ENCODE measurements at regions not wholly inside any gene's neighbourhood (a gene's known extent, or its start where the extent isn't known, plus 50 kb on each side); places are given as distances from the start of the nearest gene placed in this dataset.
"Not testable (repeated sequence)": the region's sequence is repeated elsewhere in the genome, so short reads cannot be mapped to it uniquely, and the experiment has no call there.

GRCh38 chr12:76653342-76653741 lies 93.8 kb upstream of the OSBPL8 start:
- ATAC-seq, result no peak

GRCh38 chr12:76664731-76665130 lies 99.2 kb upstream of the ZDHHC17 start:
- DNase-seq (ENCODE audit: low spot score), result no peak
- no peak for ATAC-seq

More at GRCh38 chr12:76653342-76653741, 93.8 kb upstream of the OSBPL8 start:
- DNase-seq (ENCODE audit: low spot score), result no peak

GRCh38 chr12:76666290-76666835 lies 97.6 kb upstream of the ZDHHC17 start:
- ATAC-seq (no peak), DNase-seq (ENCODE audit: low spot score) (no peak)

- DNase-seq (ENCODE audit: low spot score), result no peak
- no peak for ATAC-seq
Measured at GRCh38 chr12:76669981-76670380, 93.9 kb upstream of the ZDHHC17 start.

- ATAC-seq (no peak), DNase-seq (ENCODE audit: low spot score) (no peak)
Measured at GRCh38 chr12:76670776-76671175, 93.1 kb upstream of the ZDHHC17 start.

- ATAC-seq (no peak), DNase-seq (ENCODE audit: low spot score) (no peak)
Measured at GRCh38 chr12:76674669-76675315, 89.1 kb upstream of the ZDHHC17 start.

- DNase-seq (ENCODE audit: low spot score), result not testable (repeated sequence)
Measured at GRCh38 chr12:76676261-76676660, 87.7 kb upstream of the ZDHHC17 start.

GRCh38 chr12:76678992-76679391 lies 84.9 kb upstream of the ZDHHC17 start:
- no peak for ATAC-seq
- DNase-seq (ENCODE audit: low spot score), result no peak

More at GRCh38 chr12:76676261-76676660, 87.7 kb upstream of the ZDHHC17 start:
- ATAC-seq, result not testable (repeated sequence)

- no peak for DNase-seq (ENCODE audit: low spot score)
- ATAC-seq, result no peak
Measured at GRCh38 chr12:76679778-76680177, 84.1 kb upstream of the ZDHHC17 start.

- no peak for DNase-seq (ENCODE audit: low spot score)
Measured at GRCh38 chr12:76680940-76681339, 83.0 kb upstream of the ZDHHC17 start.

GRCh38 chr12:76685246-76685678 lies 78.7 kb upstream of the ZDHHC17 start:
- ATAC-seq, result no peak
- DNase-seq (ENCODE audit: low spot score), result no peak

More at GRCh38 chr12:76680940-76681339, 83.0 kb upstream of the ZDHHC17 start:
- no peak for ATAC-seq

GRCh38 chr12:76687981-76688380 lies 75.9 kb upstream of the ZDHHC17 start:
- DNase-seq (ENCODE audit: low spot score) (no peak), ATAC-seq (no peak)

- no peak for DNase-seq (ENCODE audit: low spot score)
- no peak for ATAC-seq
Measured at GRCh38 chr12:76688631-76689030, 75.3 kb upstream of the ZDHHC17 start.

GRCh38 chr12:76690921-76691700 lies 72.8 kb upstream of the ZDHHC17 start:
- no peak for DNase-seq (ENCODE audit: low spot score)
- no peak for ATAC-seq

- ATAC-seq (no peak), DNase-seq (ENCODE audit: low spot score) (no peak)
Measured at GRCh38 chr12:76692846-76693245, 71.1 kb upstream of the ZDHHC17 start.

GRCh38 chr12:76694369-76694768 lies 69.5 kb upstream of the ZDHHC17 start:
- DNase-seq (ENCODE audit: low spot score), result no peak
- no peak for ATAC-seq

GRCh38 chr12:76696186-76696585 lies 67.7 kb upstream of the ZDHHC17 start:
- no peak for ATAC-seq

GRCh38 chr12:76697849-76698248 lies 66.1 kb upstream of the ZDHHC17 start:
- ATAC-seq (no peak), DNase-seq (ENCODE audit: low spot score) (no peak)

More at GRCh38 chr12:76696186-76696585, 67.7 kb upstream of the ZDHHC17 start:
- no peak for DNase-seq (ENCODE audit: low spot score)

- ATAC-seq, result no peak
- DNase-seq (ENCODE audit: low spot score), result no peak
Measured at GRCh38 chr12:76698316-76698715, 65.6 kb upstream of the ZDHHC17 start.

GRCh38 chr12:76698966-76699365 lies 64.9 kb upstream of the ZDHHC17 start:
- DNase-seq (ENCODE audit: low spot score) (no peak), ATAC-seq (no peak)

GRCh38 chr12:76701690-76702089 lies 62.2 kb upstream of the ZDHHC17 start:
- DNase-seq (ENCODE audit: low spot score) (no peak), ATAC-seq (no peak)

- ATAC-seq (no peak), DNase-seq (ENCODE audit: low spot score) (no peak)
Measured at GRCh38 chr12:76702946-76703345, 61.0 kb upstream of the ZDHHC17 start.

Data from left lobe of liver (tissue), 2 donors.